Nephron progenitor cell (in vitro differentiated cells): ENCODE measurements at regions not wholly inside any gene's neighbourhood (a gene's known extent, or its start where the extent isn't known, plus 50 kb on each side); places are given as distances from the start of the nearest gene placed in this dataset.
"Not testable (repeated sequence)": the region's sequence is repeated elsewhere in the genome, so short reads cannot be mapped to it uniquely, and the experiment has no call there.

Experiments
- DNase-seq: peaks from one replicate; pipeline ENCODE4 v3.0.0; 2021
- H3K27ac Mint-ChIP-seq: 2 replicates; pipeline ENCODE4 v1.8.0; 2021; ENCODE audit warnings: mild to moderate bottlenecking, moderate library complexity, mixed read lengths
- H3K27me3 Mint-ChIP-seq: 2 replicates; pipeline ENCODE4 v1.8.0; 2021; ENCODE audit warnings: mild to moderate bottlenecking, low read depth, mixed read lengths; ENCODE audit not compliant: poor library complexity
- H3K36me3 Mint-ChIP-seq: 2 replicates; pipeline ENCODE4 v1.8.0; 2021; ENCODE audit warnings: low read depth, mixed read lengths
- H3K4me1 Mint-ChIP-seq: 2 replicates; pipeline ENCODE4 v1.8.0; 2021; ENCODE audit warnings: mixed read lengths
- H3K4me3 Mint-ChIP-seq: 2 replicates; pipeline ENCODE4 v1.8.0; 2021; ENCODE audit warnings: mild to moderate bottlenecking, moderate library complexity, mixed read lengths
- H3K9me3 Mint-ChIP-seq: 2 replicates; pipeline ENCODE4 v1.8.0; 2021; ENCODE audit warnings: mild to moderate bottlenecking, moderate library complexity, mixed read lengths
- TF ChIP-seq, protein P1 (sequence below): fragments of 200-600 bp; sonication (generic); IDR thresholded peaks from 2 replicates; pipeline ENCODE4 v1.5.0; 2021; ENCODE audit warnings: antibody characterized with exemption

DNA sequence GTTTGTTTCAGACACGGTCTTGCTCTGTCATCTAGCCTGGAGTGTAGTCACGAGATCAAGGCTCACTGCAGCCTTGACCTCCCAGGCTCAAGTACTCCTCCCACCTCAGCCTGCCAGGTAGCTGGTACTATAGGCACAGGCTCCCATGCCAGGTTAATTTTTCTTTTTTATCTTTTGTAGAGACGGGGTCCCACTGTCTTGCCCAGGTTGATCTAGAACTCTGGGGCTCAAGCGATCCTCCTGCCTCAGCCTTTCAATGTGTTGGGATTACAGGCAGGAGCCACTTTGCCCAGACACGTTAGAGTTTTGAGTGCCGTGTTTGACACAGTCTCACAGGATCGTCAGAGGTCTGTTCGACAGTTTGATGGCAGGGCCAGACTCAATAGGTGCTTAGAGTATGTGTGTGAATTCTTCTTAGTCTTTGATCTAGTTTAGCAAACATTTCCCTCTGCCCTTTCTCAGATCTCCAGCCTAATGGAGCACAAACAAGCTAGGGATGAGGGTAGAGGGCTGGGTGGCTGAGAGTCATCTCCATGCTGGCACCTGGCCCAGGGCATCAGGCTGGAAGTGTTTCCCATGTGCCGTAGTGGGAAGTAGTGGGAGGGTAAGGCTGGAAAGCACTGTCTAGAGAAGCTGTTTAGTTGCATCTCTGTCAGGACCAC lies 66.1 kb upstream of the DLG1 start:
- Mint-ChIP-seq H3K9me3 (peaks cover 30% of the 10 kb centered on the region), H3K27ac (peak overlapping the region; percentile 49), H3K4me1 (peaks cover 59% of the 10 kb centered on the region), H3K27me3 (peaks cover 10% of the 10 kb centered on the region), H3K36me3 (peaks cover 14% of the 10 kb centered on the region), H3K4me3 (no peak overlapping the region)
- no peak for DNase-seq
- TF ChIP-seq, protein P1, sequence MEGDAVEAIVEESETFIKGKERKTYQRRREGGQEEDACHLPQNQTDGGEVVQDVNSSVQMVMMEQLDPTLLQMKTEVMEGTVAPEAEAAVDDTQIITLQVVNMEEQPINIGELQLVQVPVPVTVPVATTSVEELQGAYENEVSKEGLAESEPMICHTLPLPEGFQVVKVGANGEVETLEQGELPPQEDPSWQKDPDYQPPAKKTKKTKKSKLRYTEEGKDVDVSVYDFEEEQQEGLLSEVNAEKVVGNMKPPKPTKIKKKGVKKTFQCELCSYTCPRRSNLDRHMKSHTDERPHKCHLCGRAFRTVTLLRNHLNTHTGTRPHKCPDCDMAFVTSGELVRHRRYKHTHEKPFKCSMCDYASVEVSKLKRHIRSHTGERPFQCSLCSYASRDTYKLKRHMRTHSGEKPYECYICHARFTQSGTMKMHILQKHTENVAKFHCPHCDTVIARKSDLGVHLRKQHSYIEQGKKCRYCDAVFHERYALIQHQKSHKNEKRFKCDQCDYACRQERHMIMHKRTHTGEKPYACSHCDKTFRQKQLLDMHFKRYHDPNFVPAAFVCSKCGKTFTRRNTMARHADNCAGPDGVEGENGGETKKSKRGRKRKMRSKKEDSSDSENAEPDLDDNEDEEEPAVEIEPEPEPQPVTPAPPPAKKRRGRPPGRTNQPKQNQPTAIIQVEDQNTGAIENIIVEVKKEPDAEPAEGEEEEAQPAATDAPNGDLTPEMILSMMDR, result no peak

DNA sequence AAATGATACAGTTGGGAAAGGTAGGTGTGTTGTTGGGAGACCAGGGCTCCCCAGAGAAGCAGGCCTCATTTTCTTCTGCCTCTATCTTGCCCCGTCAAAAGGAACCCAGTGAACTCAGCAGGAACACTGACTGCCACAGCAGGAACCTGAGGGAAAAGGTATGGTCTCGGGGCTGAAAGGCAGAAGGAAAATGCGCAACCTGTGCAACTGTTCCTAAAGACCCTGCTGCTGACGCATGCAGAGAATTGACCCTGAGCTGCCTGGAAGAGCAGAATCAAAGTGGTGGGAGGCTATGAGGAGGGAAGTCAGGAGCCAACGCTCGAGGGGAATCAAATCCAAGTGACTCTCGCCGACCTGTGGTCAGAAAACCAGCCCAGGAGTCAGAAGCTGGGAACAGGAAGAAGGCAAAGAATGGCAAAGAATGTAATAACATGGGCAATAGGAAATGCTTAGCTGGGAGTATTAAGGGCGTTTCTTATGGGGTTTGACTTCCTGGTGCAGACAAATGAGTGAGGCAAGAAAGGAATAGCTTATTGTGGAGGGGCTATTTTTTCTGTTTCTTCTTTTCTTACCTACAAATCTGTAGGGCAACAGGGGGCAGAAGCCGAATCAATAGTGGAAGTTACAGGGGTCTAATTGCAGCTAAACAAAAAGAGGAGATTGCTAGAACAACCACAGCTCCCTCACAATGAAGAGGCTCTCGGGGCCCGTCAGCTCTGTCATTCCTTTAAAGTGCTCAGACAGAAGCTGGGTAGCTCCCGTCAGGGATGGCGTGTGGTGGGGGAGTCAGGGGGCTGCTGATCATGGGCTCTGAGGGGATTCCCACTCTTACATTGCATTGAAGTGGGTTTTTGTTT lies 65.4 kb upstream of the DLG1 start:
- Mint-ChIP-seq H3K4me3 (no peak overlapping the region), H3K27ac (no peak overlapping the region), H3K27me3 (peaks cover 14% of the 10 kb centered on the region), H3K9me3 (peaks cover 37% of the 10 kb centered on the region), H3K4me1 (peaks cover 57% of the 10 kb centered on the region), H3K36me3 (peaks cover 20% of the 10 kb centered on the region)
- no peak for DNase-seq
- TF ChIP-seq, protein P1, result no peak

DNA sequence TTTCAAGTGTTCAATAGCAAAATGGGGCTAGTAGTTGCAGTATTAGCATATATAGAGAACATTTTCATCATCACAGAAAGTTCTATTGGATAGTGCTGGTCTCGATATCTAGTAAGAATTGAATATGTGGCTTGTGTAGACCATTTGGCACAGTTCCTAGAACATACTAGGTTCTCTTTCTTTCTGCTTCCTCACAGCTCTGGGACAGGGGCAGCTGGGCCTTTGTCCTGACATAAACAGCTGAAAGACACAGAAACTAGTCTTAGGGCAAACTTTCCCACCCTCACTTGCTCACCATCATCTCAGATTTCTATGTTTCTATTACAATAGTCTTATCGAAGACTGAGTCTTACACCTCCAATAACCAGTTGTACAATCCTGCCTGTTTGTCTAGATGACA lies 63.7 kb upstream of the DLG1 start:
- Mint-ChIP-seq H3K27me3 (peaks cover 14% of the 10 kb centered on the region), H3K4me3 (no peak overlapping the region), H3K4me1 (peaks cover 45% of the 10 kb centered on the region), H3K27ac (no peak overlapping the region), H3K9me3 (peaks cover 47% of the 10 kb centered on the region), H3K36me3 (peaks cover 23% of the 10 kb centered on the region)
- TF ChIP-seq, protein P1, result no peak
- DNase-seq, result no peak

DNA sequence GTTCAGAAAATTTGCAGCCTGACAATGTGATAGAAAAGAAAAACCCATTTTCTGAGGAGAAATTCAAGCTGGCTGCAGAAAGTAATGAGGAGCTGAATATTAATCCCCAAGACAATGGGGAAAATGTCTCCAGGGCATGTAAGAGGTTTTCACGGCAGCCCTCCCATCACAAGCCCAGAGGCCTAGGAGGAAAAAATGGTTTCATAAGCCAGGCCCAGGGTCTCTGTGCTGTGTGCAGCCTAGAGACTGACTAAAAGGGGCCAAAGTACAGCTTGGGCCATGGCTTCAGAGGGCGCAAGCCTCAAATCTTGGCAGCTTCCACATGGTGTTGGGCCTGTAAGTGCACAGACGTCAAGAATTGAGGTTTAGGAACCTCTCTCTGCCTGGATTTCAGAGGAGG lies 61.7 kb upstream of the DLG1 start:
- not testable (repeated sequence) for DNase-seq, H3K27me3 Mint-ChIP-seq, H3K27ac Mint-ChIP-seq, H3K4me3 Mint-ChIP-seq
- Mint-ChIP-seq H3K36me3 (peaks cover 23% of the 10 kb centered on the region), H3K4me1 (peaks cover 47% of the 10 kb centered on the region), H3K9me3 (peaks cover 48% of the 10 kb centered on the region)

DNA sequence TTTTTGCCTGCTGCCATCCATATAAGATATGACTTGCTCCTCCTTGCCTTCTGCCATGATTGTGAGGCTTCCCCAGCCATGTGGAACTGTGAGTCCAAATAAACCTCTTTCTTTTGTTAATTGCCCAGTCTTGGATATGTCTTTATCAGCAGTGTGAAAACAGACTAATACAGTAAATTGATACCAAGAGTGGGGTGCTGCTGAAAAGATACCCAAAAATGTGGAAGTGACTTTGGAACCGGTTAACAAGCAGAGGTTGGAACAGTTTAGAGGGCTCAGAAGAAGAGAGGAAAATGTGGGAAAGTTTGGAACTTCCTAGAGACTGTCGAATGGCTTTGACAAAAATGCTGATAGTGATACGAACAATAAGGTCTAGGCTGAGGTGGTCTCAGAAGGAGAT lies 61.1 kb upstream of the DLG1 start:
- not testable (repeated sequence) for H3K4me3 Mint-ChIP-seq, DNase-seq, H3K27me3 Mint-ChIP-seq, H3K27ac Mint-ChIP-seq
- Mint-ChIP-seq H3K9me3 (peaks cover 48% of the 10 kb centered on the region), H3K4me1 (peaks cover 47% of the 10 kb centered on the region), H3K36me3 (peaks cover 23% of the 10 kb centered on the region)

DNA sequence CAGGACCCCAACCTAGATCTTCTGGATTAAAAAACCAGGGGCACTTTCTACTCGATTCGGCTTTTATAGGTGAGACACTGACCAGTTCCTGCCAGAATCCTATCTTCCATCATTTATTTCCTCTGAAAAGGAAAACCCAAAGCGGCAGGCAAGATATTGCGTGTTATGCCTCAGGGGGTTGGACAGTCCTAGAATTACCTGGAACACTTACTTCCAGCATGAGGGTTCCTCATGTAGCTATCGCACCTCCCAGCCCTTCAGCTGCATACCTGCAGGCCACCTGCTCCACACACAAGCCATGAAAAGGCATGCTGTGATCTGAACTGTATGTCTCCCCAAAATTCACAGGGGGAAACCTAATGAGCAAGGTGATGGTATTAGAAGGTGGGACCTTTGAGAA lies 58.3 kb upstream of the DLG1 start:
- H3K4me3 Mint-ChIP-seq, result no peak overlapping the region
- no peak for DNase-seq
- TF ChIP-seq, protein P1, result no peak
- peaks cover 23% of the 10 kb centered on the region for H3K36me3 Mint-ChIP-seq
- H3K9me3 Mint-ChIP-seq, result peaks cover 40% of the 10 kb centered on the region
- no peak overlapping the region for H3K27ac Mint-ChIP-seq
- H3K27me3 Mint-ChIP-seq, result peaks cover 13% of the 10 kb centered on the region
- peaks cover 53% of the 10 kb centered on the region for H3K4me1 Mint-ChIP-seq
